Activated effector memory CD4-positive, alpha-beta T cell treated with Interleukin-2 at 50 U/mL for 16 hours (primary cell): ENCODE measurements at regions not wholly inside any gene's neighbourhood (a gene's known extent, or its start where the extent isn't known, plus 50 kb on each side); places are given as distances from the start of the nearest gene placed in this dataset.
"Not testable (repeated sequence)": the region's sequence is repeated elsewhere in the genome, so short reads cannot be mapped to it uniquely, and the experiment has no call there.

Experiments used
- DNase-seq: peaks from one replicate; pipeline ENCODE4 v3.0.0-alpha.2; 2020

DNA sequence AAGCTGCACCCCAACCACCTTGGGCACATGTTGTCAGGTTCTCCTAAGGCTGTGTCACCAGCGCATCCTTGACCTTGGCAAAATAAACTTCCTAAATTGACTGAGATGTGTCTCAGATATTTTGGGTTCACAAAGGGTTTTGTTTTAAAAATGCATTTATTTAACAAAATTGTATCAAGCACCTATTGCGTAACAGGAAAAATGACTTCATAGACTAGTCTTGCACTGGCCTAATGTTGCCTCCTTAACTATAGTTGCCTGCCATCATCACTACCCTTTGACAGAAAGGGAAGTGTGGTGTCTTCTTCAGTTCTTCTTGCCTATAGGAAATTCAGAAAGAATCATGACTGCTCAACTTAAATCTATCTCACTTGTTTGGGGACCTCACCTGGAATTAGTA is 374.2 kb downstream of the SH2D1A start:
- no peak for DNase-seq

DNA sequence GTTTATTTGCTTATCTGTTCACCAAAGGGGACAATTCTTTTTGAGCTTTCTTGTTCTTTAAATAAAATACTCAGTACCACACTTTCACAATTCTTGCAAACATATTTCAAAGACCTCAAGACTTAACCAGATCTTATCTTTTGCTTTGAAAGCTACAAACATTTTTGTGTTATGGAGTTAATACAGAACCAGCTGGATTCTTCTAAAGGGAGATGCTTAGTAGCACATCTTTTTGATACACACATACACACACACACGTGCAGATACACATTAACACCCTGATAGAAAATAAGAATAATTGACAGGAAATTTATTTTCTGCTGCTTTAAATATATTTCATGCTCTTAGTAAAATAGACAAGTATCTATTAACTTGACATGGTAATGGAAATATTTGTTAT is 379.1 kb downstream of the SH2D1A start:
- DNase-seq: no peak

DNA sequence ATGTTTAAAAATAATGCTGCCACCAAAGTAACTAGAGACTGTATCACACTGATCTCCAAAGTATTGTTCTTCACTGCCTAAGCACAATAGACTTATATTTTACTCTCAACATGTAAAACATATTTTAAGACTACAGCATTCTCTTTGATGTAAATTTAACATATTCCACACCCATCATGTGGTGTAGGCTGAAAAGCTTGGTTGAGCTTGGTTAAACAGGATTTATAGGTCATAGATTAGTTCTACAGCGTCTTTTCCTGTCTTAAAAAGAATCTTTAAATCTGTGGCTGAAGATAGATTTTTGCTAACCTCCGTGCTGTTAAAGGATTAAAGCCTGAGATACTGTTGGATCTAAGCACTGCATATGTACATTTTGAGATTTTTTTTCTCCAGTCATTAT is 379.9 kb downstream of the SH2D1A start:
- DNase-seq: no peak

DNA sequence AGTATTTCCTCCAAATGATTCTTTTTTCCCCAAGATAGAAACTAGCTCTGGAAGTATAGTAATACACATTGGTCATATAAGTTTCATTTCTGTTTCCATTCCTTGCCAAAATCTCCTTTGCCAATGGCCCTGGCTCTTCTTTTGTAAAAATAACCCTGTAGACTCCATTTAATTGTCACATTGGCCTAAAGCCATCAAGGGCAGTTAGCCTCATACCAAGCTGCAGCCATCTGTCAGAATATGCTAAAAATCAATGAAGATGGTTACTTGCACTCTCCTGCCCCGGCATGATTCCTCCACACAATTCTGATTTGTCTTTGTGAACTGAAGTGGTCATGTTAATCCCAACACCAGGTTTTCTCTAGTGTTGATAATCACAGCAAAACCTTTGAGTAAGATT is 380.5 kb downstream of the SH2D1A start:
- DNase-seq: no peak

DNA sequence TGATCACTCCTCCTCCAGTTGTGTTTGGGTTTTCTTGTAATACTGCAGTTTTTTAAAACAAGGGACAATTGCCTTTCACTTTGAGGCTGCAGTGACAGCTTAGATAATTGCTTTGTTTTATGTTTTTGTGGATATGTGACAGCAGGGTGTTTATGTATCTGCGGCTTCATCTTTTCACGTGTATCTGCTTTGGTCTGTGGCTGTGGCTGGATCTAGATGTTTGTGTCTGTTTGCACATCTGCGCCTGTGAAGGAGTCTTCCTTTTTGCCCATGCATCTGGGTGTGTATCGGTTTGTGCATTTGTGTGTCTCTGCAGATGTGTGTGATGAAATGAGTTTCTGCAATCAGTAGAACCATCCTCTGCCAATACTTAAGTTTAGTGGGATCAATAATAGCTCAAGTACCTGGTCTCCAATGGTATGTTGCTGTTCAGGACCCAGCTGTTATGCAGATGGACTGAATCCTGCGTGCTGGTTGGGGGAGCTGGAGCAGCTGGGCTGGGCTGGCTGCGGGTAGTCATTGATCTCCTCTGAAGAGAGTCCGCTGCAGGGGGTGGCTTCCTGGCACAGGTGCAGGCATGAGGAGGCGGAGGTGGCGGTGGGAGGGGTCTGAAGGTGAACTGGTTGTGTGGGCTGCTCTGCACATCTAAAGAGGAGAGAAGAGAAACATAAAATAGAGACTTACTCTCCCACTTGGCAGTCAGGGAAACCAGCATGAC is 390.3 kb downstream of the SH2D1A start:
- DNase-seq: peak; percentile 41

DNA sequence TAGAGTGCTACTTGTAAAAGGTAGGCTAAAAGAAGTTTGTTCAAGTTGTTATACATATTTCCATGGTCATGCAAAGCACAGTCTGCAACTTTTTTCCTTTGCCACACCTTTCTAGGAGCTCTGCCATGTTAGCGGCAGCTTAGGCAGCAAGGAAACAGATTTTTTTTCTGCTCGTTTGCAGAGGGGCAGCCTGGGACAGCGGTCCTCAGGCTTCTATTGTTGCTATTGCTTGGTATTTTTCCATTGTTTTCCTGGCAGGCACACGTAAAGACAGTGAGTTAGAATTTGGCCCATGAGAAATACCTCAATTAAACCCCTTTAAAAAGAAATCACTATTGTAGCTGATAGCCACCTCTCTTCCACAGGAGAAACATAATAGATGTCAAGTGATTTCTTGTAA is 391.4 kb downstream of the SH2D1A start:
- DNase-seq: no peak

DNA sequence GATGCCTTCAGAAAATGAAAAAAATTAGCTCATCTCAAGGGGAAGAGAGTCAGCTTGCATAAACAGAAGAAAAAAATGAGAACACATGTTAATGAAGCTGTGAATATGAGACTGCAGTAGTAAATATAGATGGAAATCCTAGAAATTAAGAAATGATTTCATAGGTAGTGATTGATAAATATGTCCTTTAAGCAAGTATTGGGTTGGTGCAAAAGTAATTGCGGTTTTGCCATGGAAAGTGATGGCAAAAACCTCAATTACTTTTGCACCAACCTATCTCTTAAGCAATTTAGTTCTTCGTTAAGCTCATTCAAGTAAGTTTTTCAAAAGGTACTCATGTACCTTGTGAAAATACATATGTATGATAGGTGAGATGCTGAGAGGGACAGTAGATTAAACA is 400.9 kb downstream of the SH2D1A start:
- DNase-seq: no peak

DNA sequence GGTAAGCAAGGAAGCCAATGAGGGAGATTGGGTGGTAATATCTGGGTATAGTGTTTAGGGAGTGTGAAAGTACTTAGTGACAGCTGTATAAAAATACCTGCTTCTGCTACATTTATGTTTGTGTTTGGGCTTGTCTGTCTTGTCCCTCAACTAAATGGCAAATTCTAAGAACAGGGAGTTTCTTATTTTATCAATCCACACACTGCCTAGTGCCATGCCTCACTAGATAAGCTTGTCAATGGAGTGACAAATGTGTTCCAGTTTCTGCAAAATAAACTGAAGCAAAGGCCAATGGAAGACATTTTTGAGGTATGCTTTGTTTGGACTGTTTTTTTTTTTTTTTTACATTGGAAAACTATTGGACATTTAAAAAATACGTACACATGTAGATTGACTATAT is 418.0 kb downstream of the SH2D1A start:
- no peak for DNase-seq

DNA sequence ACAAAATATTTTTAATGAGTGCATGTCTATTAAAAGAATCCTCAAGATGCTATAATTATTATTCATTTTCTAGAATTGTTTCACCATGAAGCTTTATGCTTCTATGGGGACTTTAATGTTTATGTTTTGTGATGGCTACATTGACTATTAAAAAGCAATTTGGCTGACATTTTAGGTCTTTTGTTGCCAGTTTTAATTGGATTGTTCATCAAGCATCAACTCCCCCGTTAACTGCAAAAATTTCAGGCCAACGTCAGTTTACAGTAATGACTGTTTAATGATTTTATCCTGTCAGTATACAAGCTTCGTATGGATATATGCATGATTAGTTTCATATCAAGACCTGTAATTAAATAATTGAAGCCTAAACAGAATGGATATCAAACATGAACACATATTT is 422.8 kb downstream of the SH2D1A start:
- DNase-seq: no peak

DNA sequence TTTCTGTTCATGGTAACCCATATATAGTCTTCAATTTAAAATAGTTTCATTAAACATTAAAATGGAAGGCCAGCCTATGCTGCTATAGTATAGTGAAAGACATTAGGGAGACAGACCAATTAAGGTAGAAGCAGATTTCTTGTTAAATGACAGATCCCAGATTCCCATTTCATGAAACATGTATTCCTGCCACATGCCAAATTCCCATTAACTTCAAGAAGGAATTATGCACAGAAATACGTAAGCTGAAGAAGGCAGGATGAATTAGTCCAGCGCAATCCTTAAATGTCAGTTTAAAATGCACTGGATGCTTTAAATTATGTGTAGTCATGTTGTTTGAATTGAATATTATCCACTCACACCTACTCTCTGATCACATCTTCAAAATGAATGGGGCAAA is 424.9 kb downstream of the SH2D1A start:
- DNase-seq: no peak

DNA sequence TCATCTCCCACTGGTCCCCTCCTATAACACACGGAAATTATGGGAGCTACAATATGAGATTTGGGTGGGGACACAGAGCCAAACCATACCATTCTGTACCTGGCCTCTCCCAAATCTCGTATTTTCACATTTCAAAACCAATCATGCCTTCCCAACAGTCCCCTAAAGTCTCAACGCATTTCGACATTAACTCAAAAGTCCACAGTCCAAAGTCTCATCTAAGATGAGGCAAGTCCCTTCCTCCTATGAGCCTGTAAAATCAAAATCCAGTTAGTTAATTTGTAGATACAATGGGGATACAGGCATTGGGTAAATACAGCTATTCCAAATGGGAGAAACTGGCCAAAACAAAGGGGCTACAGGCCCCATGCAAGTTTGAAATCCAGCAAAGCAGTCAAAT is 441.9 kb downstream of the SH2D1A start:
- not testable (repeated sequence) for DNase-seq

DNA sequence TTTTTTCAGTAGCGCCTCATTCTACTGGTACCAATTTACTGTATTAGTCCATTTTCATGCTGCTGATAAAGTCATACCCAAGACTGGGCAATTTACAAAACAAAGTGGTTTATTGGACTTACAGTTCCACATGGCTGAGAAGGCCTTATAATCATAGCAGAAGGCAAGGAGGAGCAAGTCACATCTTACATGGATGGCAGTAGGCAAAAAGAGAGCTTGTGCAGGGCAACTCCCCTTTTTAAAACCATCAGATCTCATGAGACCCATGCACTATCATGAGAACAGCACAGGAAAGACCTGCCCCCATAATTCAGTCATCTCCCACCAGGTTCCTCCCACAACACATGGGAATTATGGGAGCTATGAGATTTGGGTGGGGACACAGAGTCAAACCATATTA is 443.5 kb downstream of the SH2D1A start:
- DNase-seq: not testable (repeated sequence)

DNA sequence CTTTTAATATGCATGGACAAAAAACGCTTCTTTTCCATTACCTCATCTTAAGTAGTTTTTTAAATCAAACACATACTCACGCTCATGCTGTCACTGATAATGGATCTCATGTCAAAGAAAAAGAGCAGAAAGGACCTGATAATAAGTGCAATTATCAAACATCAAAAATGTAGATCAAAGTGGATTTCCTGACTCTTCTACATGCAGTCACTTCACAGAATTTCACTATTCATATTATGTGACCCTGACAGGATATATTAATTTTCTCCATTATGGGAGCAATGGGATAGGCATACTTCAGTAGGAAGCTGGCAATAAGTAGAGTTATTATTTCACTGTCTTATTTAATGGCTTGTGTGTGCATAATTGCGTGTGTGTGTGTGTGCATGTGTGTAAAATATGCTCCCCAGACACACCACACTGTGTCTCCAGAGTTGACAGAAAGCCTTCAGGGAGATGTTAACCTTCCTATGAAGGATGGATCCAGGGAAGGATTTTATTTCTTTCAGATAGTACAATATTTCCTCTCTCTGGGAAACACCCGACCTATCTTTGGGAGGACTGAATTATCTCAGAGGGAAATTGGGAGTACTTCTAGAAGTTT is 445.2 kb downstream of the SH2D1A start:
- no peak for DNase-seq

DNA sequence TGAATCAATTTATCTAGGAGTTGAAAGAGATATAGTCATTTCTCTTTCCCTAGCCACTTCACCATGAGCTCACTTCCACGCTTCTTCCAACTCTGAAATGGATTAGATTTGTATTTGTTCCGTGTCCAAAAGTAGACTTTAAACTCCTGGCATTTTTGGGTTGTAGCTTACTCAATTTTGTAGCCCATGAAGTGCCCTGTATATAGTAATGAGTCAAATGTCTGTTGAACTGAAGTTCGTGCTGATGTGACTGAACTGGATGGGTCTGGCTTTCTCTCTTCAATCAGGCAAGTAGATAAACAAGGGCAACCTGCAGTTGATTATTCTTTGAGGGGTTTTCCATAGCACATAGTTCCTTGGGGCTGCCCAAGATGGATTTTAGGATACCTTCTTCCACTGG is 450.6 kb downstream of the SH2D1A start:
- DNase-seq: no peak

DNA sequence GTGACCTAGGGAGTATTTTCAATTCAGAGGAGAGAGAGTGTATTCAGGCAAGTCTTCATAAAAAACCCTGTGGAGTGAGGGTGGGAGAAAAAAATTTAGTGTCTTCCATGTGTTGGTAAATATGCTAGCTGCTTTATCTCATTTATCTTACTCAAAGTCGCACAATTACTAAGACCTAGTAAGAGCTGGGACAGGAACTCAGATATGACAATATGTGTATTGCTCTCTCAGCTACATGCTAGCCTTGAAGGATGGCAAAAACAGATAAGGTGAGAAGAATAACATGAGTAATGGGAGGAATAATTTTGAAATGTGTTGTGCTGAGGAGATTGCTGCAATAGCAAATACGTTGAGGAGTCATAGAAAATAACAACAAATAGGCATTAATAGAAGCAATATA is 458.6 kb downstream of the SH2D1A start:
- no peak for DNase-seq

DNA sequence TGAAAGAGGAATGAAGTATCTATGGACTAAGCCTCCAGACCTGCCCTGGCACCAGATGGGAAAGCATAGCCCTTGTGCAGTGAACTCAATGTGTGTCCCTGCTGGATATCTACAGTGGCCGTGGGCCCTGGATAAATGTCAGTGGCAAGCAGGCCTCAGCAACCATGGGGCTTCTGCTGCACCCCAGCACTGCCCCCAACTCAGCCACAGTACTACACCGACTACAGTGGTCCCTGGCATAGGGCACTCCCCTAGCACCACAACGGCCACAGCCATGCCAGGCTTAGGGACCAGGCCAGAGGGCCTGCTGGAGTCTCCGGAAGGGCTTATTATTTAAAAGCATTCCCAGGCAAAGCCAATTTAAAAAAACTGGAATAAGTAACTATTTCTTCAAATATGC is 459.1 kb downstream of the SH2D1A start:
- no peak for DNase-seq

DNA sequence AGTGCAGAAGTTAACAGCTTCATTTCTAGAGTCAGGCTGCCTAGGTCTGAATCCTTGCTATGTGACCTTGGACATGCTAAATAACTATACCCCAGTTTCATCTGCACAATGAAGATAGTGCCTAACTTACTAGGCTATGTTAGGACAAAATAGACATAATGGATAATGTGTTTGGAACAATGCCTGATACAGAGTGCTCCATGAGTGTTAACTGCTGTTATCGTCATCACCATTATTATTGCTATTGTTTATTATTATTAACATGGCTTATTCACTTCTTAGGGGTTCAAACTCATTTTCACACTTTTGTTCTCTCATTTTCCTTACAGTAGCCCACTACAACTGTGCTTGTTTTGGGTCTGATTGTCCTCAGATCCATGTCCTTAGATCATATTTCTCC is 467.7 kb downstream of the SH2D1A start:
- DNase-seq: no peak

DNA sequence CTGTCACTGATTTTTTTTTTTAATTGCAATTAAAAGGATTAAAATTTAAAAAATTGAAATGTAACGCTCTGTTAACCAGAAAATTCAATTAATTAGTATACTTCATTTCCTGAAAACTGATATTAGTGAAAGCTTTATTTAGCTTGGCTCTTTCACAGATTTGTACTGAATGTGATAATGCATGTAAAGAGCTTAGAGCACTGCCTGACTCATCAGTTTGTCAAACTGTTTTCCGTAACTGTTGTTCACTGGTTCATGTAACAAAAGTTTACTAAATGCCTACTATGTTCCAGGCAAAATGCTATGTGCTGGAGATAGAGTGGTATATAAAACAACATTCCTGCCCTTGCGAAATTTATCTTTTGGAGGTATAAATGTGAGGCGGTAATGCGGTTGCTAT is 471.7 kb downstream of the SH2D1A start:
- no peak for DNase-seq

DNA sequence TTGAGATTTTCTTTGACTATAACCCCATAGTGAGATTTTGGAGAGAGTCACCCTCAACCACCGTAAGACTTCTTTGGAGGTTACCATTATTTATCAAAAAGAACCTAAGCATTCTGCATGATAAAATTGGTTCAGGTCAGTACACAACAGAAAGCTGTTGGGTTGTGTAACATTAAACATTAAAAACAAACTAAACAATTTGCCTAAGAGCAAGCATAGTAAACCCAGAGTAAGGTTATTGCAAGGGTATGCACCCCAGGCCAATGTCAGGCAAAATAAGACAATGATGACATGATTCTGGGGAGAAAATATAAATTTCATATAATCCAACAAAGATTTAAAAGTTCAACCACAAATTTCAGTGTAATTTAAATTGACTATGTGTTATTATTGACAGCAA is 472.4 kb downstream of the SH2D1A start:
- no peak for DNase-seq

DNA sequence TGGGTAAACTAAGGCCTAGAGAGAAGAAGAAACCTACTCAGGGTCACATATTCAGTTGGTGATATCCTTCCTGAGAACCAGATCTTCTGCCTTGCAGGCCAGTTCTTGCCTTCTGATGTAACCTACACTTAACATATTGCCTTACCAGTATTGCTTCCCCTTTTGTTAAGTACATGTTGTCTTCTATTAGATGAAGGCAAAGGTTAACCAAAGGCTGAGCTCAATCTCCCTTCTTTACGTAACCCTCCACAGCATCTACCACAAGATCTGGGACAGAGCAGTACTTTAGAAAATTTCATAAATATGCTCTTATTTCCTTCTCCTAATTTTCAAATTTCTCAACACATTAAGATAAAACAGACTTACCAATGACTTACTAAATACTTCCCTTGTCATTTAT is 474.4 kb downstream of the SH2D1A start:
- no peak for DNase-seq

DNA sequence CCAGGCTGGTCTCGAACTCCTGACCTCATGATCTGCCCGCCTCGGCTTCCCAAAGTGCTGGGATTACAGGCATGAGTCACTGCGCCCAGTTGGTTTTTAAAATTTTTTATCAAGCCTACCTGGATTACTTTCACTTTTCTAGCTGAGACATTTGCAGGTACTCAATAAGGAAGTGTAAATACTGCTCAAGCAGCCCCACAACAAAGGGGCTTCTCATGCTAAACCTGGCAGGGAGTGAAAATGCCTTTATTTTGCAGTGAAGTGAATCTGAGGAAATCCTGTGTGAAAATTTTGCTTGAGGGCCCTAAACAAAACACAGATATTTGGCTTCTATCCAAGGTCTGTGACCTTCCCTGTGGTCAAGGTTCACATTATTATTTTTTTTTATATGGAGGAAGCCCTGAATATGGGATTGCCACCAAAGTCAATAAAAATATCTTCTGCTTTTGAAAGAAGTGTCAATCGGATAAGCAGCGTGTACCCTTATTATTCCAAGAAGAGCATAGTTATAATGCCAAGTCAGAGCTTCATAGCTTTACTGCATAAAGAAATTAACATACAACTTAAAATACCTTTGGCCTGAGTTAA is 481.0 kb downstream of the SH2D1A start:
- DNase-seq: no peak

DNA sequence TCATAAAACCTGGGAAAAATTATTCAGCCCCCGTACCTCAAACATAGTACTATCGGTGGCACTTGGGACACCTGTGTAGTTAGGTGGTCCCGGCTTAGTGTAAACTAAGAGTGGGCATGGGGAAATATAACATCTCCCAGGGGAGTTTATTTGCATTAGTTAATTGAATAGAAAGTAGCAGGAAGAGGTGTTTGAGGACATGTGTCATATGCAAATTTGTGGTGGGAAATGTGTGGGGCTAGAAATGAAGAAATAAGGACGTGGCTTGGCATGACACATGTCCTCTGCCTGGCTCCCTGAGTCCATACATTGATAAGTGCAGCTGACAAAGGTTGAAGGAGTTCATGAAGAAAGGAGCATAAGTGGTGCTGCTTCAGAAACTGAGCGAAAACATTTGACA is 483.6 kb downstream of the SH2D1A start:
- DNase-seq: no peak

DNA sequence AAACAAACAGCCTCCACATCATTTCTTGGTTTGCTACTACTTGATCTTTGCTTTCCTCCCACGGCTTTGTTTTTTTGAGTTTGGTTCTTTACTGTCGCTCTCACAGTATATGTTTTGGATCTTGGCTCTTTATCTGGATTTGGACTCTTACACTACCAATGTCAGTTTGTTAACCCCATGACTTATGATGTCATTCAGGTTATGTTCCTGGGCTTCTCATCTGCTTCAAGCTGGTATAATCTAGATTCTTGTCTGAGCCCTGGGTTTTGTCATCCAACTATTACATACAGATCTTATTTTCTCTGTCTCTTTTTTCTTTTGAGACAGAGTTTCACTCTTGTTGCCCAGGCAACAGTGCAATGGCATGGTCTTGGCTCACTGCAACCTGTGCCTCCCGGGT is 482.9 kb upstream of the TEX13C start:
- DNase-seq: no peak

DNA sequence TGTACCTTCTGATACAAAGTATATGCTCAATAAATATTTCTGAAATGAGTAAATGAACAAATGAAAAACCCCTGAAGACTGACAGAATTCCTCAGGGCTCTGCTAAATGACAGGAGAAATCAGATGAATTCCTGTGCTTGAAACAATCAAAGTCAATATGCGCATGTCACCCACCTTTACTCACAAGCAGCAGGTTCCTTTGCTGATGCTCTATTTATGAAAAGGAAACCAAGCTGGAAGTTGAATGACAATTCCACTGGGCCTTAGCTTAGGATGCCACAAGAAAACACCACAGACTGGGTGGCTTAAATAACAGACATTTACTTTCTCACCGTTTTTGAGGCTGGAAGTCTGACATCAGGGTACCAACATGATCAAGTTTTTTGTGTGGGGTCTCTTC is 477.5 kb upstream of the TEX13C start:
- no peak for DNase-seq

DNA sequence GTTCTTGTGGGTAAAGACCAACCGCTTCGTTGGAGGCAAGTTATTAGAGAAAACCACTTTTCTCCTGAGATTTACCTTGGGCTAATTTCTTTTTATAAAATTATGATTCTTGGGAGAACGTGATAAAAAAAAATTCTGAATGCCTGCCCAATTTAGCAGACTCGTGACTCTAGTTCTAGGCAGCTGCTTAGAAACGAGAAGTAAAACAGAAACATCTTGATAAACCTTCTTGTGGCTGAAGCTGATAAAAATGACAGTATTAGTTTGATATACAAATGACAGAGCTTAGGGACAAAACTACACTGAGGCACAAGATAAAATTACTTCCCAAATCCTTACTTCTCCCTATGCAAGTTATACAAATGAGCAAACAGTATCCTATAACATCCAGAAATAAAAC is 458.9 kb upstream of the TEX13C start:
- no peak for DNase-seq
